GM06990 (cell line): ENCODE measurements at regions not wholly inside any gene's neighbourhood (a gene's known extent, or its start where the extent isn't known, plus 50 kb on each side); places are given as distances from the start of the nearest gene placed in this dataset.

ENCODE experiments used
- DNase-seq: peaks from one replicate; pipeline ENCODE4 v3.0.0-alpha.2; 2011; ENCODE audit not compliant: insufficient read length; ENCODE audit errors: extremely low read depth
- H3K27me3 ChIP-seq: replicated peaks from 2 replicates; pipeline ENCODE4 v1.6.0; 2011; ENCODE audit warnings: low read length; ENCODE audit not compliant: control insufficient read depth, insufficient read depth
- H3K36me3 ChIP-seq: 2 replicates; pipeline ENCODE4 v1.5.1; 2011; ENCODE audit warnings: low read length; ENCODE audit not compliant: control insufficient read depth, insufficient read depth
- H3K4me3 ChIP-seq: replicated peaks from 2 replicates; pipeline ENCODE4 v1.5.1; 2011; ENCODE audit warnings: low read depth, mild to moderate bottlenecking, control low read depth, low read length
- TF ChIP-seq, protein P1 (sequence below): IDR thresholded peaks from 2 replicates; pipeline ENCODE4 v1.5.1; 2011; ENCODE audit warnings: low read length, control low read depth, mild to moderate bottlenecking, inconsistent platforms; ENCODE audit not compliant: insufficient read depth, poor library complexity, severe bottlenecking

GRCh38 chr2:17386771-17387170, 131.5 kb downstream of the RAD51AP2 start:
- Histone ChIP-seq H3K27me3 (no peaks in the 10 kb centered on the region), H3K4me3 (no peak overlapping the region), H3K36me3 (no peaks in the 10 kb centered on the region)
- no peak for DNase-seq
- TF ChIP-seq, protein P1, sequence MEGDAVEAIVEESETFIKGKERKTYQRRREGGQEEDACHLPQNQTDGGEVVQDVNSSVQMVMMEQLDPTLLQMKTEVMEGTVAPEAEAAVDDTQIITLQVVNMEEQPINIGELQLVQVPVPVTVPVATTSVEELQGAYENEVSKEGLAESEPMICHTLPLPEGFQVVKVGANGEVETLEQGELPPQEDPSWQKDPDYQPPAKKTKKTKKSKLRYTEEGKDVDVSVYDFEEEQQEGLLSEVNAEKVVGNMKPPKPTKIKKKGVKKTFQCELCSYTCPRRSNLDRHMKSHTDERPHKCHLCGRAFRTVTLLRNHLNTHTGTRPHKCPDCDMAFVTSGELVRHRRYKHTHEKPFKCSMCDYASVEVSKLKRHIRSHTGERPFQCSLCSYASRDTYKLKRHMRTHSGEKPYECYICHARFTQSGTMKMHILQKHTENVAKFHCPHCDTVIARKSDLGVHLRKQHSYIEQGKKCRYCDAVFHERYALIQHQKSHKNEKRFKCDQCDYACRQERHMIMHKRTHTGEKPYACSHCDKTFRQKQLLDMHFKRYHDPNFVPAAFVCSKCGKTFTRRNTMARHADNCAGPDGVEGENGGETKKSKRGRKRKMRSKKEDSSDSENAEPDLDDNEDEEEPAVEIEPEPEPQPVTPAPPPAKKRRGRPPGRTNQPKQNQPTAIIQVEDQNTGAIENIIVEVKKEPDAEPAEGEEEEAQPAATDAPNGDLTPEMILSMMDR: no peak

GRCh38 chr2:17380003-17380402, 138.2 kb downstream of the RAD51AP2 start:
- no peaks in the 10 kb centered on the region for H3K27me3 ChIP-seq
- no peak for DNase-seq
- no peaks in the 10 kb centered on the region for H3K36me3 ChIP-seq
- TF ChIP-seq, protein P1: no peak
- H3K4me3 ChIP-seq: no peak overlapping the region

DNA sequence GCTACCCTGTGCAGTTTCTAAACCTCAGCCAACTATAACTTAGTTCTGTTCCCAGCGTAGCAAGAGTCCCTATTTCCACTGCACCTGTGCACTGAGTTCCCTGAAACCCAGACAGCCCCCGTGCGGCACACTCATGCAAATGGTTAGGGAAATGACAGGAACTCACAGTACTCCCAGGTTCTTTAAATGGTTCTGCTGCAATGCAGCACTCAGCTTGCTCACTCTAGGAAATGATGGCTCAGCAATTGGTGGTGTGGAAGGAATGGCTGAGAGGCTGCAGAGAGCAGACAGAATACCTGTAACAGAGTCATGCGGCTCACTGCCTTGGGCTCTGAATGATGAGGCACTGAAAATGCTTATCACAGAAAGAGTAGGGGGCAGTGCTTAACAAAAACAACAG, 143.0 kb downstream of the RAD51AP2 start:
- TF ChIP-seq, protein P1: no peak
- Histone ChIP-seq H3K4me3 (no peak overlapping the region), H3K36me3 (no peaks in the 10 kb centered on the region), H3K27me3 (no peaks in the 10 kb centered on the region)
- no peak for DNase-seq

- TF ChIP-seq, protein P1: no peak
- H3K36me3 ChIP-seq: no peaks in the 10 kb centered on the region
- no peaks in the 10 kb centered on the region for H3K27me3 ChIP-seq
- H3K4me3 ChIP-seq: no peak overlapping the region
- DNase-seq: no peak
Observed at GRCh38 chr2:17373741-17374140, 144.5 kb downstream of the RAD51AP2 start.

GRCh38 chr2:17373041-17373440, 145.2 kb downstream of the RAD51AP2 start:
- TF ChIP-seq, protein P1: no peak
- no peaks in the 10 kb centered on the region for H3K36me3 ChIP-seq
- no peak for DNase-seq
- H3K27me3 ChIP-seq: no peaks in the 10 kb centered on the region
- H3K4me3 ChIP-seq: no peak overlapping the region

DNA sequence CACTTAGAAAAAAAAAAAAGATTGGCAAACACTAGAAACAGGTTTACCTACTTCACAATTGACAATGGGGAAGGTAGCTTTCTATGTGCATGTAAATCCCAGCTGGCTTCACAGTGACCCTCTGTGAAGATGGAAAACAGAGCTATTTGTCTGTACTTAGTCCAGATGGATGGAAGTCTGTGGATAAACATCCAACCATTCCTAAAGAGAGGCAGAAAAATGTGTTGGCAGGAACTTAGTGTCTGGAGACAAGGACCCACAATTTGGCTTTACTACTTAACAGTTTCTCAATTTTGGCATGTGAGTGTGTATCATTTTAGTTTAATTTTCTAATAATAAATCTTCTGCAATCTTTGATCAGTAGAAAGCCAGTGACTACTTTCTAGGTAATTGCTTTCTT, 154.4 kb downstream of the RAD51AP2 start:
- H3K36me3 ChIP-seq: no peaks in the 10 kb centered on the region
- H3K27me3 ChIP-seq: no peaks in the 10 kb centered on the region
- DNase-seq: no peak
- H3K4me3 ChIP-seq: no peak overlapping the region
- TF ChIP-seq, protein P1: no peak
